GM23338 (cell line): ENCODE measurements at regions not wholly inside any gene's neighbourhood (a gene's known extent, or its start where the extent isn't known, plus 50 kb on each side); places are given as distances from the start of the nearest gene placed in this dataset.
A peak's percentile ranks its signal among the peaks of the same experiment; 100 is the strongest.

ENCODE experiments used
- ATAC-seq: fragments of 200-7000 bp; cut with Tn5 transposase; 3 replicates; pipeline ENCODE4 v1.9.1; 2020
- DNase-seq: peaks from one replicate; pipeline ENCODE4 v3.0.0-alpha.2; 2015; ENCODE audit warnings: low spot score
- H2AFZ ChIP-seq: fragments of 200-600 bp; sonication (generic); 2 replicates; pipeline ENCODE4 v1.8.0; 2016; ENCODE audit warnings: antibody characterized with exemption, mild to moderate bottlenecking, moderate library complexity
- H3F3A ChIP-seq: fragments of 200-600 bp; sonication (generic); replicated peaks from 2 replicates; pipeline ENCODE4 v1.8.0; 2017; ENCODE audit warnings: antibody characterized with exemption, mixed run types, low read depth
- H3K27ac ChIP-seq: fragments of 200-600 bp; sonication (generic); 2 replicates; pipeline ENCODE4 v1.6.1; 2016; ENCODE audit warnings: low read depth
- H3K27me3 ChIP-seq: fragments of 200-600 bp; sonication (generic); 2 replicates; pipeline ENCODE4 v1.8.0; 2016; ENCODE audit warnings: mild to moderate bottlenecking, mixed run types, moderate library complexity; ENCODE audit not compliant: insufficient read depth
- H3K36me3 ChIP-seq: fragments of 200-600 bp; sonication (generic); 2 replicates; pipeline ENCODE4 v1.8.0; 2016; ENCODE audit warnings: mild to moderate bottlenecking; ENCODE audit not compliant: insufficient read depth
- H3K4me1 ChIP-seq: fragments of 200-600 bp; sonication (generic); 2 replicates; pipeline ENCODE4 v1.8.0; 2016; ENCODE audit warnings: mild to moderate bottlenecking, moderate library complexity; ENCODE audit not compliant: insufficient read depth
- H3K4me2 ChIP-seq: fragments of 200-600 bp; sonication (generic); 2 replicates; pipeline ENCODE4 v1.7.1; 2017; ENCODE audit warnings: mixed run types
- H3K4me3 ChIP-seq: fragments of 200-600 bp; sonication (generic); 2 replicates; pipeline ENCODE4 v1.6.1; 2016; ENCODE audit warnings: mixed run types
- H3K79me2 ChIP-seq: fragments of 200-600 bp; sonication (generic); replicated peaks from 2 replicates; pipeline ENCODE4 v1.8.0; 2017; ENCODE audit warnings: mild to moderate bottlenecking; ENCODE audit not compliant: insufficient read depth
- H3K9me2 ChIP-seq: fragments of 200-600 bp; sonication (generic); 2 replicates; pipeline ENCODE4 v1.8.0; 2017; ENCODE audit not compliant: insufficient read depth
- H4K20me1 ChIP-seq: fragments of 200-600 bp; sonication (generic); replicated peaks from 2 replicates; pipeline ENCODE4 v1.8.0; 2017; ENCODE audit warnings: mild to moderate bottlenecking; ENCODE audit not compliant: insufficient read depth
- H3K27ac Mint-ChIP-seq: 2 replicates; pipeline ENCODE4 v1.8.0; 2020; ENCODE audit warnings: inconsistent platforms, mild to moderate bottlenecking, moderate library complexity, mixed read lengths
- H3K27me3 Mint-ChIP-seq: 3 replicates; pipeline ENCODE4 v1.8.0; 2022; ENCODE audit warnings: low read depth, mild to moderate bottlenecking, moderate library complexity, mixed read lengths, inconsistent platforms; ENCODE audit not compliant: insufficient read depth, poor library complexity
- H3K36me3 Mint-ChIP-seq: 3 replicates; pipeline ENCODE4 v1.8.0; 2021; ENCODE audit warnings: low read depth, mild to moderate bottlenecking, inconsistent platforms, moderate library complexity, mixed read lengths
- H3K4me1 Mint-ChIP-seq: 3 replicates; pipeline ENCODE4 v1.8.0; 2020; ENCODE audit warnings: mild to moderate bottlenecking, inconsistent platforms, mixed read lengths
- H3K4me3 Mint-ChIP-seq: 3 replicates; pipeline ENCODE4 v1.8.0; 2021; ENCODE audit warnings: moderate library complexity, mild to moderate bottlenecking, inconsistent platforms, mixed read lengths
- H3K9me3 Mint-ChIP-seq: 3 replicates; pipeline ENCODE4 v1.8.0; 2020; ENCODE audit warnings: moderate library complexity, mild to moderate bottlenecking, inconsistent platforms, mixed read lengths
- CREB1 ChIP-seq: fragments of 250-450 bp; sonication (Bioruptor Pico); IDR thresholded peaks from 2 replicates; pipeline ENCODE4 v1.5.0; 2020; ENCODE audit warnings: low read depth, mild to moderate bottlenecking, moderate library complexity
- CTCF ChIP-seq, 2 experiments: fragments of 200-600 bp in 1 of 2; sonication (generic) in 1 of 2; conservative IDR thresholded peaks; 2 replicates each; pipeline versions ENCODE4 v1.5.1 to v1.6.1; 2016 to 2017; ENCODE audit warnings: antibody characterized with exemption in 2 of 2, low read depth in 2 of 2, mild to moderate bottlenecking in 2 of 2, moderate library complexity in 1 of 2
- ETS1 ChIP-seq: IDR thresholded peaks from 2 replicates; pipeline ENCODE4 v1.6.1; 2016; ENCODE audit warnings: antibody characterized with exemption
- EZH2 ChIP-seq: fragments of 200-600 bp; sonication (generic); IDR thresholded peaks from one replicate; pipeline ENCODE4 v1.8.0; 2017; ENCODE audit warnings: antibody characterized with exemption, mild to moderate bottlenecking, low read depth; ENCODE audit not compliant: unreplicated experiment
- EZH2phosphoT487 ChIP-seq: fragments of 200-600 bp; sonication (generic); IDR thresholded peaks from one replicate; pipeline ENCODE4 v1.8.1; 2018; ENCODE audit warnings: antibody characterized with exemption; ENCODE audit not compliant: unreplicated experiment
- JUNB ChIP-seq: IDR thresholded peaks from one replicate; pipeline ENCODE4 v1.6.1; 2016; ENCODE audit warnings: antibody characterized with exemption; ENCODE audit not compliant: unreplicated experiment
- NANOG ChIP-seq: IDR thresholded peaks from 2 replicates; pipeline ENCODE4 v1.6.1; 2016; ENCODE audit warnings: antibody characterized with exemption, borderline replicate concordance
- POLR2AphosphoS5 ChIP-seq: IDR thresholded peaks from 2 replicates; pipeline ENCODE4 v1.6.1; 2016; ENCODE audit warnings: antibody characterized with exemption, low read depth
- REST ChIP-seq: IDR thresholded peaks from one replicate; pipeline ENCODE4 v1.6.1; 2018; ENCODE audit warnings: antibody characterized with exemption; ENCODE audit not compliant: unreplicated experiment
- ZNF114 ChIP-seq: fragments of 250-450 bp; sonication (Bioruptor Pico); IDR thresholded peaks from 2 replicates; pipeline ENCODE4 v1.5.0; 2020; ENCODE audit warnings: mild to moderate bottlenecking, moderate library complexity
- ZNF331 ChIP-seq: fragments of 250-450 bp; sonication (Bioruptor Pico); IDR thresholded peaks from 2 replicates; pipeline ENCODE4 v1.5.0; 2020; ENCODE audit warnings: low read depth, mild to moderate bottlenecking, moderate library complexity

GRCh38 chr10:10205906-10206305, 811.8 kb upstream of the CELF2 start (continued):
- TF ChIP-seq ETS1 (no peak), POLR2AphosphoS5 (no peak), CREB1 (CRISPR knock-in tag) (no peak), EZH2 (no peak)

GRCh38 chr10:10207538-10207937, 810.1 kb upstream of the CELF2 start:
- H4K20me1 ChIP-seq, result no peaks in the 10 kb centered on the region
- H3K4me2 ChIP-seq, result no peak overlapping the region
- H2AFZ ChIP-seq, result peak overlapping the region; percentile 60; the same call in 1 of the 2 replicates
- H3K36me3 ChIP-seq, result peaks cover 19% of the 10 kb centered on the region; the same call in 1 of the 2 replicates
- Mint-ChIP-seq H3K27me3 (no peaks in the 10 kb centered on the region), H3K4me3 (no peak overlapping the region), H3K36me3 (peaks cover 18% of the 10 kb centered on the region; the same call in 2 of the 3 replicates), H3K27ac (no peak overlapping the region), H3K9me3 (peaks cover 22% of the 10 kb centered on the region; the same call in 2 of the 3 replicates), H3K4me1 (no peaks in the 10 kb centered on the region)
- H3F3A ChIP-seq, result no peaks in the 10 kb centered on the region
- no peaks in the 10 kb centered on the region for H3K27me3 ChIP-seq
- ATAC-seq, result no peak
- H3K79me2 ChIP-seq, result no peaks in the 10 kb centered on the region
- no peak for DNase-seq
- no peak overlapping the region for H3K4me3 ChIP-seq
- no peaks in the 10 kb centered on the region for H3K4me1 ChIP-seq
- no peak overlapping the region for H3K27ac ChIP-seq
- H3K9me2 ChIP-seq, result peaks cover 6% of the 10 kb centered on the region
- TF ChIP-seq REST (no peak), POLR2AphosphoS5 (no peak), EZH2phosphoT487 (no peak), JUNB (no peak), CTCF (conservative IDR thresholded peaks at IDR 0.05; ENCODE audit: low read depth in 2 of 2) (no peak), ZNF114 (CRISPR knock-in tag) (no peak), EZH2 (no peak), CREB1 (CRISPR knock-in tag) (no peak), ETS1 (no peak), NANOG (no peak), ZNF331 (CRISPR knock-in tag) (no peak)
